ENCODE measurements at regions not wholly inside any gene's neighbourhood (a gene's known extent, or its start where the extent isn't known, plus 50 kb on each side); places are given as distances from the start of the nearest gene placed in this dataset.
"Not testable (repeated sequence)": the region's sequence is repeated elsewhere in the genome, so short reads cannot be mapped to it uniquely, and the experiment has no call there.

DNA sequence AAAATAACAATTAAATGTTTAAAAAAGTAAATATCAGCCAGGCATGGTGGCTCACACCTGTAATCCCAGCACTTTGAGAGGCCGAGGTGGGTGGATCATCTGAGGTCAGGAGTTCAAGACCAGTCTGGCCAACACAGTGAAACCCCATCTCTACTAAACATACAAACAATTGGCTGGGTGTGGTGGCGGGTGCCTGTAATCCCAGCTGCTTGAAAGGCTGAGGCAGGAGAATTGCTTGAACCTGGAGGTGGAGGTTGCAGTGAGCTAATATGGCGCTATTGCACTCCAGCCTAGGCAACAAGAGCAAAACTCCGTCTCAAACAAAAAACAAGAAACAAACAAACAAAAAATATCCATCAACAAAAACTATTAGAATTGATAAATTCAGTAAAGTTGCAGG lies 77.5 kb downstream of the SNX5 start:
- not testable (repeated sequence) for DNase-seq (ENCODE audit: low read depth in 2 of 2)

DNA sequence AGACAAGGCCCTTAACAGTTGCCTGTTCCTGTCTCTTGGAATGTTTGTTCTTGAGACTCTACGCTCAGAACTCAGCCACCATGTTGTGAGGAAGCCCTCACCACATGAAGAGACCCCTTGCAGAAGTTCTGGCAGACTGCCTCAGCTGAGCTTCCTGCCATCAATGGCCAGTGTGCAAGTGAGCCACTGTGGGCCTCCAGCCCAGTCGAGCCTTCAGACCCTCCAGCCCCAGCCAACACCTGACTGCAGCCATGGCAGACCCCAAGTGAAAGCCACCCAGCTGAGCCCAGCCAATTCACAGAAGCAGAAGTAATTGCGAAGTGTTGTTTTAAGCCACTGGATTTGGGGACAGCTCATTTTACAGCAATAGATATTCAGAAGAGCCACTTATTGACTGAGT lies 78.3 kb downstream of the SNX5 start:
- DNase-seq (ENCODE audit: low read depth in 2 of 2): no peak

DNA sequence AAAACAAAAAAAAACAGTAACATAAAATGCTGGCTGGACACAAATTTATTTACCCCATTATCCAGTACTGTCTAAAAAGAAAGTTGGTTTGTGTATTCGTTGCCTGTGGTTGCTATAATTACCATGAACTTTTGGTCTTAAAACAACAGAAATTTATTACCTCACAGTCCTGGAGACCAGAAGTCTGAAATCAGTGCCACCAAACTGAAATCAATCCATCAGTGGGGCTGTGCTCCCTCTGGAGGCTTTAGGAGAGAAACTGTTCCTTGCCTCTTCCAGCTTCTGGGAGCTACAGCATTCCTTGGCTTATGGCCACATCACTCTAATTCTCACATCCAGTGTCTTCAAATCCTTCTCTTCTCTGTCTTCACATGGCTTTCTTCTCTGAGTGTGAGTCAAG lies 79.4 kb downstream of the SNX5 start:
- DNase-seq (ENCODE audit: low read depth in 2 of 2): no peak

- no peak for DNase-seq (ENCODE audit: low read depth in 2 of 2)
These were observed 80.5 kb downstream of the SNX5 start for GRCh38 chr20:17888044-17888443.

DNA sequence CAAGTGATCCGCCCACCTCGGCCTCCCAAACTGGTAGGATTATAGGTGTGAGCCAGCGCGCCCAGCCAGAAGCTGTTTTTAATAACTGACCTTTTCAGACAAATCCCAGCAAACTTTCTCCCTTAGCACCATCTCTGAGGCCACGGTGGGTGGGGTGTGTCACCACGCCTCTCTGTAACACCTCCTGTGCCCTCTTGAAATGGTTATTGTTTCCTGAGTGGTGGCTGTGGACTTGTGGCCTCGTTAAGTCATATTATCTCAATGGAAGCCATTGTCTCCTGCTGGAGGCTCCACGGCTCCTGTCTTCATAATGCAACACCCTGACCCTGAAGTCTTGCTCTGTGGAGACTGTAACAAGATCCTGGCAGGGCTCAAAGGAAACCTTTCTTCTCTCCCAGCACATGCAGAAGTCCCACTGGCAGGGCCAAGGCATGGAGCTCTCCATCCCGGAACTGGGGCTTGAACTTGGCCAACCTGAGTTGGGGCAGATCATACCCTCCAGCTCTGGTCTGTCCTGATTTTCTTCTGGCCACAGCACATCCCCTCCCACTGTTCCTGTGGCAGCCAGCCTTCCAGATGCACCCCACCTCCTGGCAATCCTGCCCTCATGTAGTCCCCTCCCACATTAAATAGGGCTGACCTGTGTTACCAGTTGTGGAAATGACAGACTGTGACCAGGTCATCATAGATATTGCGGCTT lies 81.1 kb downstream of the SNX5 start:
- no peak for DNase-seq (ENCODE audit: low read depth in 2 of 2)

GRCh38 chr20:17885544-17885943 lies 83.0 kb downstream of the SNX5 start:
- no peak for DNase-seq (ENCODE audit: low read depth in 2 of 2)

DNA sequence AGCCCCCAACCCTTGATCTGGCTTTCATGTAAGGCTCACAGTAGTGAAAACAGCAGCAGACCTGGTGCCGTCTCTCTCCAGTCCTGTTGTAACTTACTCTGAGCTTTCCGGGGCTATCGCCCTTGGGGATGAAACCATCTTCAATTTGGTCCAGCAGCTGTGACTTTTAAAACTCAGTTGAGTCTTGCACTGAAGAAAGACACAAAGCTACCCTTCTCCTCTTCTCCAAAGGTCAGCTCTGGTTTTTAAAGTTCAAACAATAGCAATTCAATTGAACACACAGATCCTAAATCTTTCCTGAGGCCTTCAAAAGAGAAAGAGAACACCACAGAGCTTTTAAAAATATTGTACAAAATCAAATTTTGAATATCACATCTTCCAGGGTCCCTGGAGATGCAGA lies 83.5 kb downstream of the SNX5 start:
- no peak for DNase-seq (ENCODE audit: low read depth in 2 of 2)

DNA sequence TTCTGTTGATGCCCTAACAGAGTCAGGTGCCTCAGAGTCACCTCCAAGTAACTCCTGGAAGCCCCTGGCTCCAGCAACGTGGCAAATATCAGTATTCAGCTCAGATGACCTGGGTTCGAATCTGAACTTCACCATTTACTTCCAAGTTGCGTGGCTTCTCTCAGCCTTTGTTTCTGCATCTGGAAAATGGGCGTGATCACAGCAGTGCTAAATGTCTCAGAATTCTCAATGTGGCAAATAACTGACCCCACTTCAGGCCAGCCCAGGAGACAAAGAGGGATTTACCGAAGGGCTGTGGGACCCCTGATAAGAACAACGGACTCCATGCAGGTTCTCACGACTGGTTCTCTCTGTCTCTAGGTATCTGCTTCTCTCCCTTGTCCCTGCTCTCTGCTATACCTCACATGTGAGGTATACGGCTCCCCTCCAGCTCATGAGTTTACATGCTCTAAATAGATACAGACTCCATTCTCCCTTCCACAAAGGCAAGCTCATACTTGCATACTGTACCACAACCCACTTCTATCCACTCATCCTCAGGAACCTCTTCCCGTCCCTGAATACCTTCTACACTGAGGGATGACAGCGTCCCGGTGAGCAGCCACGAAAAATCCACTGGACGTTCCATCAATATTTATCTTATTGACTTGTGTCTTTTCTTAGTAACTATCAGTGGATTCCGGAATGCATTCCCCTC lies 84.1 kb downstream of the SNX5 start:
- DNase-seq (ENCODE audit: low read depth in 2 of 2): no peak

DNA sequence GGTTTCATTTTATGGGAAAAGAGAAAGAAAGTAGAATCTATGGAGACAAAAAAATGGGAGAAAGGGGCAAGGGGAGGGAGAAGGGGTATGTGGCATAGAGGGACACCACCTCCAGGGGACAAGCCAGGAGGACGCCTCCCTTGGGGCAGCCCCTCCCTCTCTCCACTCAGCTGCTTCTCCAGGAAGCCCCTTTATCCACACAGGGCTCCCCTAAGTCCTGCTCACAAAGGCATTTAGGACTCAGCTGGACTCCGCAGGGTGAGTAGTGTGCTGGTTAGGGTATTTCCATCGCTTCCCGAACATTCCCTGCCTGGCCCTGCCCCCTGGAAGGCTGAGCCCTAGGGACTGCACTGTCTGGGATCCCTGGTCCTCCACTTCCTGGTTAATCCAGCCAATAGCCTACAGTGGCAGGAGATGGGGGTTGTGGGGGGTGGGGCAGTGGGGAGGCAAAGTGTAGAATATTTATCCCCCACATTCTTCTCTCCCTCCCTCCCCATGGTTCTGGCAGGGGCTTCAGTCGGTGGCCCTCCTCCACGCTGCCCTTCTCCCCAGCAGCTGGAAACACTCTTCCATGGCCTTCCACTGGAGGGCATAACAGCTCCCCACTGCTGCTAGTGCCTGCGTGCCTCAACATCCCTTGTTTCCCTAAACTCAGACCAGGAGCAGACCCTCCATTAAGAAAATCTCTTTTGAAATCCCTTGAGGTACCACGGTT lies 84.8 kb downstream of the SNX5 start:
- DNase-seq (ENCODE audit: low read depth in 2 of 2): no peak

DNA sequence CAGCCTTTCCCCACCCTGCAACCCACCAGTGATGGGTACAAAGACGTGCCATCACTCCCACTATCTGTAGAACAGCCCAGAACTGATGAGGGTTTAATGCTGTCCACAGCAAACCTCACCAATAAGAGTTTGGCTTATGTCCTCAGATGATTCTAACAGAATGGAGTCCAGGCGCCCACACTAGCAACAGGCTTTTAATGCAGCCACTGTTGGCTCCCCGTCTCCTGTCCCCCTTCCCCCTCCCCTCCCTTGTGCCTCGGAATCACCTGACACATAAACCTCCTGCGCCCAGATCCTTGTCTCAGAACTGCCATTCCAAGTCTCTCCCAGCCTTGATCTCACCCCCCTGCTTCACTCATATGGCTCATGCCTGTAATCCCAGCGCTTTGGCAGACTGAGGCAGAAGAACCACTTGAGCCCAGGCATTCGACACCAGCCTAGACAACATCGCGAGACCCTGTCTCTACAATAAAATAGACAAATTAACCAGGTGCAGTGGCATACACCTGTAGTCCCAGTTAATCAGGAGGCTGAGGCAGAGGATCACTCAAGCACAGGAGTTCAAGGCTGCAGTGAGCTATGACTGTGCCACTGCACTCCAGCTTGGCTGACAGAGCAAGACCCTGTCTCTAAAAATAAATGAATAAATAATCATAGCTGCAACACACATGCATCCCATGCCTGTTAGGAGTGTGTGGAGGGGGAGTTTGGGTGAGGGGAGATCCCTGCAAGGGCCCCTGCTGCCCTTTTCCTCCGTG lies 85.6 kb downstream of the SNX5 start:
- DNase-seq (ENCODE audit: low read depth in 2 of 2): no peak

GRCh38 chr20:17882065-17882833 lies 86.3 kb downstream of the SNX5 start:
- no peak for DNase-seq (ENCODE audit: low read depth in 2 of 2)

DNA sequence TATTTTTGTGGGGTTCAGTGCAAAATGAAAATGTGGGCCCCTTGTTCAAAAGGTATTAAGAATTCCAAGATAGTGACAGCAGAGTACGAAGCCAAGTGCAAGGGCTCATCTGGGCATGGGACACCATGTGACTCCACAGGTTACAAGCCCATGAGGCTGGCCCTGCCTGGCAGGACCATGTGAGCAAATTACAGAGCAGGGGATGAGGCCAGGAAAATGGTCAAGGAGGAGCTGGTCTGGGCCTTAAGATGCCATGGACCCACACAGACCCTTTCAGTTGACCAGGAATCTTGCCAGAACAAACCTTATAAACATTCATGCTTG lies 86.9 kb downstream of the SNX5 start:
- DNase-seq (ENCODE audit: low read depth in 2 of 2): no peak

DNA sequence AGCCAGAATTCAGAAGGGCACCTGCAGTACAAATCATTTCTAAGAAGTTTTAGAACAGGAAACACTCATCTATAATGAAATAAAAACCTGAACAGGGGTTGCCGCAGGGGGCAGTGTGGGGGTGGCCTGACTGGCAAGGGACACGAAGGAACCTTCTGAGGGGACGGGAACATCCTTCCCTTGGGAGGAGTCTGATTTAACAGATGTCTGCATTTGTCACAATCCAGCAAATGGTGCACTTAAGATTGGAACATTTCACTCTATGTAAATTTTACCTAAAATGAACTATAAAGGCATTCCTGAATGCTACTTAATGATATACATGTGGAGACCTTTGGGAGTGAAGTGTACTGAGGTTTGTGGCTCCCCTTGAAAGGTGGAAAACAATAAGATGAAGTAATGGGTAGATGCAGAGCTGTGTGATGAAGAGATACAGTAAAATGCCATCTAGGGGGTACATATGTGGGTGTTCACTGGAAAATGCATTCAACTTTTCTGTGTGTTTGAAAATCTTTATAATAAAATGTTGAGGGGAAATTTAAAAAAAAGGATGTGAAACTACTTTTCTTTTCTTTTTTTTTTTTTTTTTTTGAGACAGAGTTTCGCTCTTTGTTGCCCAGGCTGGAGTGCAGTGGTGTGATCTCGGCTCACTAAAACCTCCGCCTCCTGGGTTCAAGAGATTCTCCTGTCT lies 89.5 kb downstream of the SNX5 start:
- no peak for DNase-seq (ENCODE audit: low read depth in 2 of 2)

DNA sequence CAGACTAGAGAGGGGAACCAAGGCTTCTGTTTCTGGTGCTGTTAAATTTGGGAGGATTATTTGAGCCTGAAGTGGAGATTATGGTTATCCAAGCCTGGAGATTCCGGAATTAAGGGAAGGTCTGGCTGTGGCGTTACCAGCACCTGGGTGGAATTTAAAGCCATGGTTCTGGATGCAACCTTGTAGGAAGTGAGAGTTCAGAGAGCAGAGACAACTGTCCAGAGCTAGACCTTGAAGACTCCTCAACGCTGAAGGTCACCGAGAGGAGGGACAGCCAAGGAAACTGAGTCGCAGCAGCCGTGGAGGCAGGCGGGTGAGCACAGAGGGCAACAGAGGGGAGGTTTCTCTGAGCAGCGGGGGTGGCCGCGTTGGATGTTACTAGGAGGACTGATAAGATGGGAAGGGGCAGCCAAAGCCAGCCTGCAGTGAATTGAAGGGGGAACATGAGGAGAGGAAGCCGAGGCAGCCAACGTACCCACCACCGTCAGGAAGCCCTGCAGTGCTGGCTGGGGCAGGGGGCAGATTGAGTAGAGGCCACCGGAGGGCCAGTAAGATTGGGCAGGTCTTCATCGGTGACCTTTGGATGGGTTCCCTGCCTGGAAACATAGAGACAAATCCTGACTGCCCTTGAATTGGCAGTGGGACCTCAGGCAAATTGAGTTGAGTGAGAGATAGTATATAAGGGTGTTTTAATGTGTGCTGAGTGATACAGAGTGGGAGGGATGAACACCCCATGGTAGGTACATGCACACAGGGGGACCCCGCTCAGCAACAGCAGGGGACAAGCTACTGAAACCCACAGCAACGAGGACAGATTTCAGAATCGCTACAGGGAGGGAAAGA lies 90.3 kb downstream of the SNX5 start:
- DNase-seq (ENCODE audit: low read depth in 2 of 2): no peak

- DNase-seq (ENCODE audit: low read depth in 2 of 2): no peak
These were observed 92.6 kb downstream of the SNX5 start for GRCh38 chr20:17875981-17876385.

- DNase-seq (ENCODE audit: low read depth in 2 of 2): no peak
These were observed 93.3 kb downstream of the SNX5 start for GRCh38 chr20:17875106-17875980.

GRCh38 chr20:17874271-17875105 lies 94.1 kb downstream of the SNX5 start:
- DNase-seq (ENCODE audit: low read depth in 2 of 2): no peak
